Liver (tissue), 8 donors: ENCODE measurements at regions not wholly inside any gene's neighbourhood (a gene's known extent, or its start where the extent isn't known, plus 50 kb on each side); places are given as distances from the start of the nearest gene placed in this dataset.

Experiments used
- DNase-seq: peaks from one replicate; pipeline ENCODE4 v3.0.0-alpha.2; 2017; ENCODE audit warnings: low spot score
- H3K27ac ChIP-seq, 2 donors: one replicate each; pipeline ENCODE4 v1.7.0; 2013; ENCODE audit warnings: inconsistent platforms in 2 of 2, low read length in 2 of 2, control low read depth in 1 of 2, low read depth in 1 of 2, mild to moderate bottlenecking in 1 of 2
- H3K27me3 ChIP-seq, 4 donors: one replicate each; pipeline versions ENCODE4 v1.6.1 to v1.7.0; 2013; ENCODE audit warnings: low read length in 3 of 4, inconsistent platforms in 1 of 4, mild to moderate bottlenecking in 1 of 4, moderate library complexity in 1 of 4; ENCODE audit not compliant: control insufficient read depth in 4 of 4, insufficient read depth in 4 of 4
- H3K36me3 ChIP-seq, 4 donors: one replicate each; pipeline versions ENCODE4 v1.6.1 to v1.7.0; 2013; ENCODE audit warnings: low read length in 3 of 4, mild to moderate bottlenecking in 3 of 4, low read depth in 1 of 4, moderate library complexity in 1 of 4; ENCODE audit not compliant: control insufficient read depth in 4 of 4, insufficient read depth in 3 of 4
- H3K4me1 ChIP-seq, 4 donors: one replicate each; pipeline versions ENCODE4 v1.6.1 to v1.7.0; 2013; ENCODE audit warnings: low read length in 3 of 4, mild to moderate bottlenecking in 3 of 4, moderate library complexity in 1 of 4; ENCODE audit not compliant: control insufficient read depth in 4 of 4, insufficient read depth in 4 of 4
- H3K4me3 ChIP-seq, 3 donors: one replicate each; pipeline versions ENCODE4 v1.6.1 to v1.7.0; 2013; ENCODE audit warnings: low read length in 3 of 3, control low read depth in 1 of 3, low read depth in 1 of 3, mild to moderate bottlenecking in 1 of 3
- H3K9ac ChIP-seq, 2 donors: one replicate each; pipeline ENCODE4 v1.7.0; 2013; ENCODE audit warnings: low read length in 2 of 2, mild to moderate bottlenecking in 2 of 2, moderate library complexity in 2 of 2, control low read depth in 1 of 2, low read depth in 1 of 2
- H3K9me3 ChIP-seq, 4 donors: one replicate each; pipeline versions ENCODE4 v1.6.1 to v1.7.0; 2013; ENCODE audit warnings: low read length in 3 of 4; ENCODE audit not compliant: control insufficient read depth in 4 of 4
- FOXA1 ChIP-seq: IDR thresholded peaks from 2 replicates; pipeline ENCODE4 v1.6.1; 2016; ENCODE audit warnings: antibody characterized with exemption
- FOXA2 ChIP-seq: IDR thresholded peaks from 2 replicates; pipeline ENCODE4 v1.6.1; 2016; ENCODE audit warnings: antibody characterized with exemption
- GABPA ChIP-seq, 2 donors: IDR thresholded peaks in 1 of 2; conservative IDR thresholded peaks in 1 of 2; 2 replicates each; pipeline ENCODE4 v1.6.1; 2016; ENCODE audit warnings: antibody characterized with exemption in 2 of 2, mild to moderate bottlenecking in 1 of 2, moderate library complexity in 1 of 2
- HNF4A ChIP-seq, 2 donors: conservative IDR thresholded peaks; 2 replicates each; pipeline ENCODE4 v1.6.1; 2016; ENCODE audit warnings: antibody characterized with exemption in 2 of 2, mild to moderate bottlenecking in 2 of 2
- HNF4G ChIP-seq: IDR thresholded peaks from 2 replicates; pipeline ENCODE4 v1.6.1; 2016; ENCODE audit warnings: antibody characterized with exemption
- JUND ChIP-seq, 2 donors: IDR thresholded peaks; 2 replicates each; pipeline ENCODE4 v1.6.1; 2016; ENCODE audit warnings: antibody characterized with exemption in 2 of 2
- NR2F2 ChIP-seq: IDR thresholded peaks from 2 replicates; pipeline ENCODE4 v1.6.1; 2016; ENCODE audit warnings: antibody characterized with exemption
- RAD21 ChIP-seq, 2 donors: IDR thresholded peaks; 2 replicates each; pipeline ENCODE4 v1.6.1; 2016; ENCODE audit warnings: antibody characterized with exemption in 2 of 2, mild to moderate bottlenecking in 2 of 2
- SP1 ChIP-seq: IDR thresholded peaks from 2 replicates; pipeline ENCODE4 v1.6.1; 2018; ENCODE audit warnings: antibody characterized with exemption, mild to moderate bottlenecking
- TAF1 ChIP-seq: conservative IDR thresholded peaks from 2 replicates; pipeline ENCODE4 v1.6.1; 2016; ENCODE audit warnings: antibody characterized with exemption, mild to moderate bottlenecking
- YY1 ChIP-seq: IDR thresholded peaks from 2 replicates; pipeline ENCODE4 v1.6.1; 2016; ENCODE audit warnings: antibody characterized with exemption, mild to moderate bottlenecking
- WGBS: extraction: QIAGEN DNeasy Blood & Tissue Kit; methylation state at CpG from one replicate; pipeline ENCODE4 v1.1.7; 2013; 5-methylcytosine and 5-hydroxymethylcytosine counted together
- TF ChIP-seq, protein P1 (sequence below): fragments of 150-350 bp; IDR thresholded peaks from 2 replicates; pipeline ENCODE4 v1.5.1; 2017; ENCODE audit warnings: improper control_type of control experiment, low read depth, low read length; ENCODE audit not compliant: missing input control
- TF ChIP-seq, protein P2 (sequence below): IDR thresholded peaks from 2 replicates; pipeline ENCODE4 v1.6.1; 2016; ENCODE audit warnings: antibody characterized with exemption, mild to moderate bottlenecking
- TF ChIP-seq, protein P3 (sequence below): IDR thresholded peaks from 2 replicates; pipeline ENCODE4 v1.6.1; 2016; ENCODE audit warnings: antibody characterized with exemption
- TF ChIP-seq, protein P4 (sequence below): IDR thresholded peaks from 2 replicates; pipeline ENCODE4 v1.6.1; 2016; ENCODE audit warnings: antibody characterized with exemption
- donor health status: healthy.
- donor health status: healthy.
- donor health status: healthy.
- donor health status: healthy.
- donor health status: healthy.

DNA sequence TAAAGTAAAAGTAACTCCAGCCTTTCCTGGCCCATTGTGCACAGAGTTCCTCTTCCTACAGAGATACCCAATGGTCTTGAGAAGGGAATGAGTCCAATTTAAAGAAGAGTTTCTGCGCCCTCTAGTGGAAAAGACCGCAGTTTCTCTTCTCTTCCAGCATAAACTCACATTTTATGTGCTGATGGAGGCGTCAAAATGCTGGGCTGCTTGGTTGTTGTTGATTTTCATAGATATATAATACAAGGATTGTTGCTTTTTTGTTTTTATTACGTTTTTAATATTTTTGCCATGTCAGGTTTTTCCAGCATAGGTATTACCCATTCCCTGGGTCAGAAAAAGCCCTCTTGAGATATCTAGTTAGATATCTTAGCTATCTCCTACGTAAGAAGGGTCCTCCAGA is 356.9 kb upstream of the STXBP6 start:
- no peak for DNase-seq
- H3K27ac ChIP-seq = no peak overlapping the region
- no peak overlapping the region for H3K4me3 ChIP-seq
- no peaks in the 10 kb centered on the region for H3K4me1 ChIP-seq
- TF ChIP-seq RAD21 (IDR thresholded peaks at IDR 0.05) = peak; percentile 27 to 58
- TF ChIP-seq, protein P1, sequence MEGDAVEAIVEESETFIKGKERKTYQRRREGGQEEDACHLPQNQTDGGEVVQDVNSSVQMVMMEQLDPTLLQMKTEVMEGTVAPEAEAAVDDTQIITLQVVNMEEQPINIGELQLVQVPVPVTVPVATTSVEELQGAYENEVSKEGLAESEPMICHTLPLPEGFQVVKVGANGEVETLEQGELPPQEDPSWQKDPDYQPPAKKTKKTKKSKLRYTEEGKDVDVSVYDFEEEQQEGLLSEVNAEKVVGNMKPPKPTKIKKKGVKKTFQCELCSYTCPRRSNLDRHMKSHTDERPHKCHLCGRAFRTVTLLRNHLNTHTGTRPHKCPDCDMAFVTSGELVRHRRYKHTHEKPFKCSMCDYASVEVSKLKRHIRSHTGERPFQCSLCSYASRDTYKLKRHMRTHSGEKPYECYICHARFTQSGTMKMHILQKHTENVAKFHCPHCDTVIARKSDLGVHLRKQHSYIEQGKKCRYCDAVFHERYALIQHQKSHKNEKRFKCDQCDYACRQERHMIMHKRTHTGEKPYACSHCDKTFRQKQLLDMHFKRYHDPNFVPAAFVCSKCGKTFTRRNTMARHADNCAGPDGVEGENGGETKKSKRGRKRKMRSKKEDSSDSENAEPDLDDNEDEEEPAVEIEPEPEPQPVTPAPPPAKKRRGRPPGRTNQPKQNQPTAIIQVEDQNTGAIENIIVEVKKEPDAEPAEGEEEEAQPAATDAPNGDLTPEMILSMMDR = peak; percentile 20
- no peak for TF ChIP-seq NR2F2
- 21% methylated on average over 5 of the region's 5 CpGs for WGBS
- no peaks in the 10 kb centered on the region for H3K9me3 ChIP-seq
- no peaks in the 10 kb centered on the region for H3K27me3 ChIP-seq
- H3K9ac ChIP-seq = no peak overlapping the region
- no peaks in the 10 kb centered on the region for H3K36me3 ChIP-seq

DNA sequence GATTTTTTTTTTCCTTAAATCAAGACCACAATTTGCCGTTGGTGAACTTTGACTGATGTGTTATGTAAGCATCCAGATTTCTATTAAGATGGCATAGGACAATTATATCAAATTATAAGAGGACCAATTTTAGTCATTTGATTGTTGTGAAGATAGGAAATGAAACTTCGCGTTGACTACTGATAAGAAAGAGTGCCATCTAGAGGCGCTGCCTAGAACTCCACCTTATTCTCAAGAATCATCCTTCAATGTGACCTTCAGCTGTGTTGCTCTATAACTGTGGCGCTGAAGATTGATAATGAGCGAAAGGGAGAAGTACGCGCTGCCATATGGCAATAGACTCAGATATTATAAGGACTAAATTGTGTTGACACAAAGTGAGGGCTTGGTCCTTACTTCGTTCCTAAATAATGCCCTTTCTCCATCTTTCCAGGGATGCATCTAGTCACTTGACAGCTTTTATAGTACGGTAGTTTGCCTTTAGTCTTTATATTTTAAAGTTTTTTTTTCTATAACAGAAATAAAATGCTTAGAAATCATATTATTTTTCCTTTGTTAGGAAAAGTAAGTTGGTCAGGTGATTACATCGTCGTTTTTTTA is 350.8 kb upstream of the STXBP6 start:
- Histone ChIP-seq H3K36me3 (no peaks in the 10 kb centered on the region), H3K4me1 (no peaks in the 10 kb centered on the region), H3K27ac (no peak overlapping the region), H3K9me3 (no peaks in the 10 kb centered on the region), H3K4me3 (no peak overlapping the region), H3K9ac (no peak overlapping the region), H3K27me3 (no peaks in the 10 kb centered on the region)
- TF ChIP-seq RAD21 (IDR thresholded peaks at IDR 0.05) (peak; percentile 72 to 75), FOXA2 (no peak)
- TF ChIP-seq, protein P1 = peak; percentile 71
- peak; percentile 37 for DNase-seq
- WGBS = 19% methylated on average over 12 of the region's 12 CpGs

DNA sequence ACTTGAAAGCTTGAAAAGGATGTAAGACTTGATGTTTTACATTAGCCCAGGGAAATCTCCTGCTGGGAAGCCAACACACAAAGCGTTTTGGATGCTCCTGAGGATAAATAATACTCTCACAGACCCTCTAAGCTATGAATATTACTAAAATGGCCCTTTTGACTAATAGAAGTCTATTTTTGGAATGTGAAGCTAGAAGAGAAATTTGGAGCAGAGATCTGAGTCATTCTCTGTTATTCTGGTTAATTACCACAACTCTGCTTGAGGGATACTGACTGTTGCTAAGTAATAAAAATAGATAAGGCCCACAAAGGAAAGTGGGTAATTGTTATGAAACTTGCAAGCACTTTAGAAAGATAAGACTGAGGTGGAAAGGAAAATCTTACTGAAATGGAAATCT is 346.2 kb upstream of the STXBP6 start:
- no peaks in the 10 kb centered on the region for H3K36me3 ChIP-seq
- no peaks in the 10 kb centered on the region for H3K27me3 ChIP-seq
- H3K4me1 ChIP-seq = no peaks in the 10 kb centered on the region
- H3K9ac ChIP-seq = no peak overlapping the region
- no peak overlapping the region for H3K4me3 ChIP-seq
- no peak overlapping the region for H3K27ac ChIP-seq
- 53% methylated on average over 1 of the region's 1 CpG for whole genome bisulfite sequencing
- H3K9me3 ChIP-seq = no peaks in the 10 kb centered on the region
- no peak for DNase-seq
- TF ChIP-seq YY1 = no peak
- no peak for TF ChIP-seq GABPA (IDR thresholded peaks at IDR 0.05 in 1 of 2, conservative IDR thresholded peaks at IDR 0.05 in 1 of 2)
- TF ChIP-seq TAF1 = no peak
- TF ChIP-seq JUND (IDR thresholded peaks at IDR 0.05) = no peak
- TF ChIP-seq, protein P1 = no peak
- TF ChIP-seq NR2F2 = no peak
- no peak for TF ChIP-seq HNF4A (conservative IDR thresholded peaks at IDR 0.05)
- TF ChIP-seq, protein P2, sequence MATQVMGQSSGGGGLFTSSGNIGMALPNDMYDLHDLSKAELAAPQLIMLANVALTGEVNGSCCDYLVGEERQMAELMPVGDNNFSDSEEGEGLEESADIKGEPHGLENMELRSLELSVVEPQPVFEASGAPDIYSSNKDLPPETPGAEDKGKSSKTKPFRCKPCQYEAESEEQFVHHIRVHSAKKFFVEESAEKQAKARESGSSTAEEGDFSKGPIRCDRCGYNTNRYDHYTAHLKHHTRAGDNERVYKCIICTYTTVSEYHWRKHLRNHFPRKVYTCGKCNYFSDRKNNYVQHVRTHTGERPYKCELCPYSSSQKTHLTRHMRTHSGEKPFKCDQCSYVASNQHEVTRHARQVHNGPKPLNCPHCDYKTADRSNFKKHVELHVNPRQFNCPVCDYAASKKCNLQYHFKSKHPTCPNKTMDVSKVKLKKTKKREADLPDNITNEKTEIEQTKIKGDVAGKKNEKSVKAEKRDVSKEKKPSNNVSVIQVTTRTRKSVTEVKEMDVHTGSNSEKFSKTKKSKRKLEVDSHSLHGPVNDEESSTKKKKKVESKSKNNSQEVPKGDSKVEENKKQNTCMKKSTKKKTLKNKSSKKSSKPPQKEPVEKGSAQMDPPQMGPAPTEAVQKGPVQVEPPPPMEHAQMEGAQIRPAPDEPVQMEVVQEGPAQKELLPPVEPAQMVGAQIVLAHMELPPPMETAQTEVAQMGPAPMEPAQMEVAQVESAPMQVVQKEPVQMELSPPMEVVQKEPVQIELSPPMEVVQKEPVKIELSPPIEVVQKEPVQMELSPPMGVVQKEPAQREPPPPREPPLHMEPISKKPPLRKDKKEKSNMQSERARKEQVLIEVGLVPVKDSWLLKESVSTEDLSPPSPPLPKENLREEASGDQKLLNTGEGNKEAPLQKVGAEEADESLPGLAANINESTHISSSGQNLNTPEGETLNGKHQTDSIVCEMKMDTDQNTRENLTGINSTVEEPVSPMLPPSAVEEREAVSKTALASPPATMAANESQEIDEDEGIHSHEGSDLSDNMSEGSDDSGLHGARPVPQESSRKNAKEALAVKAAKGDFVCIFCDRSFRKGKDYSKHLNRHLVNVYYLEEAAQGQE = no peak
- no peak for TF ChIP-seq FOXA1
- TF ChIP-seq, protein P3, sequence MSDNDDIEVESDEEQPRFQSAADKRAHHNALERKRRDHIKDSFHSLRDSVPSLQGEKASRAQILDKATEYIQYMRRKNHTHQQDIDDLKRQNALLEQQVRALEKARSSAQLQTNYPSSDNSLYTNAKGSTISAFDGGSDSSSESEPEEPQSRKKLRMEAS = no peak
- TF ChIP-seq FOXA2 = no peak
- no peak for TF ChIP-seq HNF4G
- TF ChIP-seq, protein P4, sequence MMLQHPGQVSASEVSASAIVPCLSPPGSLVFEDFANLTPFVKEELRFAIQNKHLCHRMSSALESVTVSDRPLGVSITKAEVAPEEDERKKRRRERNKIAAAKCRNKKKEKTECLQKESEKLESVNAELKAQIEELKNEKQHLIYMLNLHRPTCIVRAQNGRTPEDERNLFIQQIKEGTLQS = no peak
- TF ChIP-seq SP1 = no peak
- no peak for TF ChIP-seq RAD21 (IDR thresholded peaks at IDR 0.05)
